NOMO-1 treated with dmso at 0.1 percent for 144 hours (cell line): ENCODE measurements at regions not wholly inside any gene's neighbourhood (a gene's known extent, or its start where the extent isn't known, plus 50 kb on each side); places are given as distances from the start of the nearest gene placed in this dataset.

Experiments
- DNase-seq: peaks from one replicate; lab custom pipeline; 2025; ENCODE audit not compliant: unreplicated experiment; lab: John Stamatoyannopoulos, UW

DNA sequence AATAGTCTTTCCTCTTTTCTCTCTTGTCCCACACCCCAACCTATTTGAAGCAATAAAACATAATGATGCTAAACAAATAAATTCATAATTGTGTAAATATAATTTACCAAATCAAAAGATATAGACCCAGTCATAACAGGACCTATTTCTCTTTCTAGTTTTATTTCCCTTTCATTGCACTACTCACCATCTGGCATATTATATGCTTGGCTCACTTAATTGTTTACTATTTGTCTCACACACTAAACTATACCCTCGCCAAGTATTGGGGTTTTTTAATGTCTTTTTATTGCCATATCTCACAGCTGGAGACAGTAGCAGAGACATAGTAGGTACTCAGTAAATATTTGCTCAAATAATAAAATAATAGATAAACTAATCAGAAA is 597.5 kb upstream of the PCDH15 start:
- no peak for DNase-seq

DNA sequence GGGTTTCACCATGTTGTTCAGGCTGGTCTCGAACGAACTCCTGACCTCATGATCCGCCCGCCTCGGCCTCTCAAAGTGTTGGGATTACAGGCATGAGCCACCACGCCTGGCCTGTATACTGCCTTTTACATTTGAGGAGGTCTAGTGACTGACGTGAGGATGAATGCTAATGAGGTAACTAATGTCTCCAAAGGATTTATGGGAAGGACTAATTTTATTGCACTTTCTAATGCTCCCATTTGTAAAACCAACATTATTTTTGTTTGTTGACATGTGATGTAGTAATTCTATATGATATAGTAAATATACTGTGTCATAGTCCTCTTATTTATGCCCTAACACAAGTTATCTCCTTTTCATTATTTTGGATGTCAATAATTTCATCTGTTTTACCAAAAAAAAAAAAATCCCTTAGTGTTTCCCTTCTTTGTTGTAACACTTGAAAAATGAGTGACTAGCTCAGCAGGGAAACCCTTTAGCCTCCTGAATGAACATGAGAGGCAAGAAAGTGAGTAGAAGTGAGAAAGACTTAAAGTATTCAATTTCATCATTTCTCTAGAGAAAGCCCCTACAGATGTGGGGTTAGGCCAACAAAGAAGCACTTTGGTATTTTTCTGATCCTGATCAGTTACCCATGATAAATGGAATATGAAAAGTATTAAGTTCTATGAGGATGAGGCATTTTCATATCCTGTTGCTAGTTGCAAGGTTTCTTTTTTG is 596.9 kb upstream of the PCDH15 start:
- no peak for DNase-seq

DNA sequence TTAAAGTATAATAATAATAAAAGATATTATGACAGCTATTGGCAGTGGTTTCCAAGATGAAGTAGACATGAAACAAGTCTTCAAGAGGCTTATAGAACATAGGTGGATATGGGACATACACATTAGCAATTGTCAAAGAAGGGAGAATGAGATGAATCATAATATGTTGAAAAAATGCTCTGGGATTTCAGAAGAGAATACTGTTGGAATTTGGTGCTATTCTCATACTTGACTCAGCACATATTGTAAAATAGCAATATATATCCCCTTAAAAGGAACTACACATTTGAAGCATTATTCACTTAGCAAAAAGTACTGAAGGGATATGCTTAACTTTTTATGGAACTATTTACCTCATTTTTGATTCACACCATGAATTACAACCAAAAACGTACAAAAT is 577.2 kb upstream of the PCDH15 start:
- DNase-seq: no peak

DNA sequence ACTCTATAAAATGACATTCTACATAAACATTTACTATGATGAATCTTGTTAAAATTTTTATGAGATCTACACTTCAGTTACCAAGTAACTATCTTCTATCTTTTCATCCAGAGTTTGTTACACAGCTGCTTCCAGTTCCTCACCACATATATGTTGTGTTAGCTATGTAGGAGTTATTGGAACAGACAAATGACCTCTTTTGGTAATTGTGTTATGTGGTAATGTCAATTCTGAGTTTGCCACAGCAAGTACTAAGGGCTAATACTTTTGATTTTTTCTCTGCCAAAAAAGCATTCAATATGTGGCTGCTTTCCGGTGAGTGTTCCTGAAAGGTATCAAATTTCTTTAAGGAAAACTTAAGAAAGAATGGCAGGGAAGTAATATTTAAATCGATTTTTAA is 573.9 kb upstream of the PCDH15 start:
- no peak for DNase-seq

DNA sequence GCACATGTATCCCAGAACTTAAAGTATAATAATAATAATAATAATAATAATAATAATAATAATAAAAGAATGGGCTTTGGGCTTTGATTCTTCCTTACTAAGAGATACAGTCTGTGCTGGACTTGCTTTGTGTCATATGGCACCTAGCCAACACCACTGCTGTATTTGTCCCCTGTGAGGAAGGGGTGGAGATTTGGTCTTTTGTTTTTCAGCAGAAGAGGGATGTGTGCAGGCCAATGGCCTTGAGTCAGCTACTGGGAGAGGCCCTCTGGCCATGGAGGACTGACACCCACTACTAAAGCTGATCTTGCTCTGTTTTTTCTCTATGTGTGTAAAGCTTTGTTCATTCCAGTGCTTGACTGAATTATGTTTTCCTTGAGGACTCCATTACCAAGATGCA is 573.0 kb upstream of the PCDH15 start:
- DNase-seq: no peak

DNA sequence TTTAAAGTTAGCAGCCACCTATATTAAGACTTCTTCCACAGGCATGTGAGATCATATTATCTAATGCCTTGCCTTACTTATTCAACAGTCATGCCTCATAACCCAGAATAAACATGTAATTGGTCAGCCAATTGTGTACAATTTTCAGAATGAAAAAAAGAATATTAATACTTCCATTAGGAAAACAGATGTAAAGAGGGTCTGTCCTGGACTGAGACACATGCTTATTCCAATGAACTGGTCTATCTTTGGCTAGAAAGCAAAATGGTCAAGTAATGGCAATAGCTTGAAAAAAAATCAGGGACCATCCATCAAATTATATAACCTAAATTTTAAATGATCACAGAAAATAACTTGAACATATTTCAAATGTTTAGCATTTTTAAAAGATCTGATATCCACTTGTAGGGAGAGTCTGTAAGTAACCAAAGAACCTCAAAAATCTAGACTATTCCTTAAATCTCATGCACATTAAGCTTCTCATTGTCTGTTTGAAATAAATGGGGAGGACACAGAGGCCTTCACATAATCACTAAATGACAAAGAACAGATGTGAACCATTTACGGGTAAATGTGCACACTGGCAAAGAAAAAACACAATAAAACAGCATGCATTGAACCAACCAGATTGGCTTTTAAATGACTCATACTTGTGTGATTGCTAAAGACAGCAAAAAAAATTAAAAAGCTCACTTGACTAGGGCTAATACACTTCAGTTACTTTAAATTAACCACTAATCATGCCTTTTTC is 568.8 kb upstream of the PCDH15 start:
- no peak for DNase-seq

DNA sequence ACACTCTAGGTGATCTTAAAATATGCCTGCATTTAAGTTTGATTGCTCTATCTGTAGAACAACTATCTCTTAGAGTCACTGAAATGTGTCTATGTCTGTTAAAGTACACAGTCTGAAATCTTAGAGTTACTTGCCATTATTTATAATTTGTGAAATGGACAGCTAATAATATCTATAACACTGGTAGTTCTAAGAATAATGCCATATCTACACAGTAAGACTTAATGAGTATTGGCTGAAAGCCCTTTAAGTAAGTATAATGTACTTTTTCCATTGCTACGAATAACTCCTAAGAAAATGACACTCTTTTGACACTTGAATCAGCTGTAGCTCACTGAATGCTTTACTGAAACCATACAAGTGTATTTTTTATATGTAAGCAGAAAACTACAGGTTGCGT is 567.4 kb upstream of the PCDH15 start:
- DNase-seq: no peak

DNA sequence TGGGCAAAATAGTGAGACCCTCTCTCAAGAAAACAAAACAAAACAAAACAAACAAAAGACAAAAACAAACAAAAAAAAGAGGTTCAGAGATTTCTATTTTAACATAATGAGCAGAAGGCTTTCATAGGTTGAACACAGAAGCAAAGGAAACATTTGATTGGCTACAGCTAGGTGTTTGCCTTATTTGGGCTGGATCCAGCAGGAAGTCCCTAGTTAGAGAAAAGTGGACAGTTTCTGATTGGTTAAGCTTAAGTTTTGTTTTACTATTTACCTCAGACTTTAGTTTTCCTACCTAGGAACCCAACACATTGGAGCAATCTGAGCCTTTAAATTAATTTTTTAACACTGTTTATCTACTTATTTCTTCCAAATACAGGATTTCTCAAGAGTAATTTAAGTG is 566.5 kb upstream of the PCDH15 start:
- no peak for DNase-seq

DNA sequence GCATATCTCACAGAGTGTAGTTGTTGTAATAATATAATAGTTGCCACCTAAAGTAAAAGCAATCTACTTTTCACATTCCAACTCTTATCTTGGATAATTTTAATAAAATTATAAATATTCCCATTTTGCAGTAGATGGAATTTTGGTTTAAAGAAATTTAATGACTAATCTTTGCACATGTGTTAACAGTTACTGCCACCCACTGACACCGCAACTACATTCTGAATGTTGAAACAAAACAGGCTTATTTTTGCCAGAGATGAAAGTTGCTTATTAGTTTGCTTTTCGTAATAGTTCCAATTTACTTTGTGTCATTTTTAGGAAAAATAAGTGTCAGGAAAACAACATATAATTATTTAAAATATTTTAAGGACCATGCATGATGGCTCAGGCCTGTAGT is 557.5 kb upstream of the PCDH15 start:
- no peak for DNase-seq

DNA sequence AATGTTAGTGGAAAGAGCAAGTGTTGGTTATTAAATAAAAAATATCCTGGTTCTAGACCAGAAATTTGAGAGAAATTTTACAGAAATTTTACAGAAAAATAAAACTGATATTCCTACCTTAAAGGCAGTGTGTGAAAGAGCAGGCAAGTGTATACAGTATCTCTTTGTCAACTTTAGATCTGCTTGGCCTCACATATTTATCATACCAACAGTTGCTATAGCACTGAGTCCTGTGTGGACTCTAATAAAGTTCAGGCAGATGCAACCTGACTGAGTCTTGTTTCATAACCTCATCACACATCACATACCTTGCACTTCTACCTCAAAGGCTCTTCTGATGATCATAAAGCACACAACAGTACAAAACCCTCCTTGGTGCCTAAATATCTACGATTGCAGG is 552.4 kb upstream of the PCDH15 start:
- no peak for DNase-seq

DNA sequence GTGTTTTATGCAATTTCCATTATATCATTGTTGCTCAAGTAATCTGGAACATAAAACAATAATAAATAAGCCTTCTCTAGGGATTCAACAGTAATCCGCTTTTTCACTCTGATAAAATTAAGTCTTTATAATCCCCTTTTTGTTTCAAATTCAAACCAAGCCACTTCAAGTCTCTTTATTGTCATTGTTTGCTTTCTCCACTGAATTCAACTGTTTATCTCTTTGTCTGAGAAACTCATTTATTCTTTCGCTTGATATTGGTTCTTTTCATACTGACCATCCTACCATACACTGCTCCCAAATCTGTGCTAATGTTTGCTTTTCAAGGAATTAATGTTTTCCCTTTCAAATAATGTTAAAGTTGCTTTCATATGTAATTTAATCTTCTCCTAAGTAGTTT is 550.4 kb upstream of the PCDH15 start:
- DNase-seq: no peak

DNA sequence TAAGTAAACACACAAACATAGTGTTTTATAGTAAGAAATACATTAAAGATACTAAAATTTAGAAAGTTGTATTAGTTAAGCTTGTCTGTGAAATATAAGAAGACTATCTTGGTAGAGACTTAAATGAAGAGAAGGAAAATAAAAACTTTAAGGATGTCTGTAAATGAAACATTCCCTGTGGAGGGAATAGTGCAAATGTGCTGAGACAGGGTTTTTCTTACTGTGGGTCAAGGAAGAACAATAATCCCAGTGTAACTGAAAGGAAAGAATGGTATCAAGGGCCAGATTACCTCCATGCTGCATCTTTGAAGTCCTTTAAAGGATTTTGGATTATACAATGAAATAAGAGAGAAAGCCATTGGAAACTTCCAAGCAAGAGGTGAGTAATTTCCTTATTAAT is 547.5 kb upstream of the PCDH15 start:
- DNase-seq: no peak

DNA sequence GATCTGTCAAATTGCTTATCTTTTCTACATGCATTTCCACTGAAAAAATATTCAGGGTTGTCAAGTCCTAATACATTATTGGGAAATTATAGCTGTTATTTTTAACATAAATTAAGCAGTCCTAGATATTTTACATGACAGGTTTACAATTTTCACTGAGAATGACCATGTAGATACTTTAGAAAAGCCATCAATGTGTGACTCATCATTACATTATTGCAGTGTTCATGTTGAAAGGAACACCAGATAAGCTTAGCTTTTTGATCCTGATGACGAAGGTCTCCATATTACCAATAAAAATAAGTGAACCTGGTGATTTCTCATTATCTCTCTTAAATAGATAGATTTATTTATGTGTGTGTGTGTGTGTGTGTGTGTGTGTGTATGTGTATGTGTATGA is 529.5 kb upstream of the PCDH15 start:
- no peak for DNase-seq

DNA sequence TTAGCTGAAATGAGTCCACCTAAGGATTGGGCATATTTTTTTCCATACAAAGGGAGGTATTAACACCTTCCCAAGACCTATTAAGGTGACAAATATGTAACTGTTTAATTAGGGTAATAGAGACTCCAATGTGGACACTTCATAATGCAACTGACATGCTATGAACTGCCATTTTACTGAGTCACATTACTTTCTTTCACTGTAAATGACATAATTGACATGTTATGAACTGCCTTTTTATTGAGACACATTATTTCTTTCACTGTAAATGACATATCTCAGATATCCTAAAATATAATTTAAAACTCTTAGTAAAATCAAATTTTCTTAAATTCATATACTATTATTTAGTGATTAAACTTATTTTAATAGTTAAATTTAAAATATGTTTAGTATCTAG is 528.8 kb upstream of the PCDH15 start:
- DNase-seq: no peak

DNA sequence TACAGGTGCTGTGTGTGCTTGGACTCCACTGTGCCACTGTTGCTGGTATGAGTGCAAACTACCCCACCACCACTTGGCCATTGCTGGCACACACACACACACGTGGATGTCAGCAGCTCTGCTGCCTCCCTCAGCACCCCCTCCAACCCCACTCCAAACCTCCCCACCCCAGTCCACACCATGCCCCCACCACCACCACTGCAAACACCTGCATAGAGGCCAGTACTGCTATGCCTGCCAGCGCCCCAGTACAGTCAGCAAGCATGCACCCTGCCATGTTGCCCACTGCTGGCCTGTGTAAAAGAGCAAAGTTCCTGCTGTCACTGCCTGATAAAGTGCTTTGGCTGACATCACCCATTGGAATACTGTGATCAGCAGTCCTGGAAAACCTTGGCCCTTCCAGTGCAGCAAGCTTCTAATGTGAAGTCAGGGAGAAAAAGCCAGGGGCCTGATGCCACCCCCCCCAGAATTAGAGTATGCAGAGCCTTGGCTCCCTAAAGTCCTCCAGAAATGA is 519.2 kb upstream of the PCDH15 start:
- DNase-seq: no peak

DNA sequence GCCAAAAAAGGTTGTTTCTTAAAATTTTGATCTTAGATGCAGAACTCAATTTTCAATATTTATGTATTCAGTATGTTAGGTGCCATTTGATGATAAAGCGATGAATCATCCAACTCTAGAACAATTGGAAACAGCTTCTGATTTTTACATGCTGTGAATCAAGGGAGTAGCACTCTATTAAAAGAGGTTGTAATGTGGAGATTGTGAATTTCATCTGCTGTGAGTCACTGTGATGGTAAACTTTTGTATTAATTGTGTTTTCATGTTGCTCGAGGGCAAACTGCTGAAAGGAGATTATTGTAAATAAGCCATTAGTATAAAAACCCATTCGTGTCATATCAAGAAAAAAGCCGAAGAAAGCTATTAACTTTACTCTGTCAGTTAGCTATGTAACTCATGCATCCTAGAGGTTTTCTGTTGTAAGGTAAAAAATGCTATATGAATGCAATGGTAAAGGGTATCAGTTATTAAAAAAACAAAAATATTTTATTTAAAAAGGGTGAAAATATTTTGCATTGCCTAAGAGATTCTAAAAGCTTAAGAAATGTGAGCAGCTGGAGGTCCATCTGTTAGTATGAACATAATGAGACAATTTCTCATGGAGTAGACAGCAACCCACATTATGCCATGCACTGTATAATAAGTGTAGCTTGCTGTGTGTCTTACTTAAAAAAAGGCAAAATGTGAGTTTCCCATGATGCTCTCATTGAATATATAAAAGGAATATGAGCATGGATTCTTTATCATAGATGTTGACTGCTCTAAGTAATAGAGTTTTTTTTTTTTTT is 511.0 kb upstream of the PCDH15 start:
- DNase-seq: no peak

DNA sequence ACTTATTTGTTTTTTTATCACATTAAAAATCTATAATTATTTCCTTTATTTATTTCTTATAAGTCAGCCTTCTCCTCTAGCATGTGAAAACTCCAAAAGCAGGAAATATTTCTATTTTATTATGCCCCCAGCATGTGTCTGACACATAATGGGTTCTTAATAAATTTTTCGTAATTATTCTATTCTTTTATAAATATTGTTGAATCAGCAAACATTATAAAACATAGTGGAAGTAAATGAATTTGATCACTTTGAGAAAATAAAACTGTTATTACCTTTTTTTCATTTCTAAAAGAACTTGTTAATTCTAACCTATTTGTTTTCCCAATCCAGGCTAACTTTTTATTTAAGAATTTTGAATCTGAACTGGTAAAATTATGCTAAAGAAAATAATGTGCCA is 509.1 kb upstream of the PCDH15 start:
- DNase-seq: no peak

DNA sequence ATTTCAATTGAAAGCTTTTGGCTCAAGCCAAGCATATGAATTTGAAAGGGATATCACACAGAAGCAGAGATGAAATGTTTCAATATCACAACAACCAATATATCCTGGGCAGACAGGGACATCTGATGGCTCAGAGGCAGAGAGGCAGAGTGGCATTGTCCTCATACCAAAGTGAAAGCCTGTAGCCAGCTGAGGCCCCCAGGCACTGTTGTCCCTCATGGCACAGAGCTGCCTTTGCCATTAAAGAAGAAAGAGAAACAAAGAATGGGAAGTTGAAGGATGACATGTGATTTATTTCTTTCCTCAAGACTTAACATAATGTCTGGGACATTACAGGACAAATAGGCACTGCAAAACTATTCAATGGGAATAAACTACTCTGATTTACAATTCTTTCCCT is 504.3 kb upstream of the PCDH15 start:
- no peak for DNase-seq

DNA sequence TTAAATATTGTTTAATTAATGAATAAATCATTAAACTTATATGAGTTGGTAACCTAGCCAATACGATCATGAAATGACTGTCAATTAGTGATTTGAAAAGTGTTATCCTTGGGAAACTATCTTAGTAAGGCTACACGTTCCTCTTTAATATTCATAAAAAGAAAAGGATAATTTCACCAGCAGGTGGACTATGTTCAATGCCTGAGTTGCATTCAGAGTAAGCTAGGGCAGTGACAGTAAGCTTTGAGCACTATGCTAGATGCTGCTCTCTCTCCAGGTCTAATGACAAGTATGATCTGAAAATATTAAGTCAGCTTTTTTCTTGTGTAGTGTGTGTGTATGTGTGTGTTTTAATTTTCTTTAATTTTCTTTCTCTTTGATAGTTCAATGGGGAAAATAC is 486.3 kb upstream of the PCDH15 start:
- DNase-seq: no peak

DNA sequence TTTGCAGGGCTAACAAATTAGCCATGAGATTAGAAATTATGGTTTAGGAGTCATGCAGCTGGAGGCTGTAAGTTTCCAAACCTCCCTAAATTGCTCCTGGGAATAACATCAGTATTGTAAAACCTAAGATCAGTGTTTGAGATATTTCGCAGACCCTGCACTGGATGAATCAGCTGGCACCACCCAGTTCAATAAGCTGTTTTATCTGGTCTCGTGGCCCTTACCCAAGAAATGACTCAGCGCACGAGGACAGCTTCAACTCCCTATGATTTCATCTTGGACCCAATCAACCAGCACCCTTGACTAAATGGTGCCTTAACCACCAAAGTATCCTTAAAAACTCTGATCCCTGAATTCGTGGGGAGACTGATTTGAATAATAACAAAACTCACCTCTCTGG is 482.0 kb upstream of the PCDH15 start:
- no peak for DNase-seq

DNA sequence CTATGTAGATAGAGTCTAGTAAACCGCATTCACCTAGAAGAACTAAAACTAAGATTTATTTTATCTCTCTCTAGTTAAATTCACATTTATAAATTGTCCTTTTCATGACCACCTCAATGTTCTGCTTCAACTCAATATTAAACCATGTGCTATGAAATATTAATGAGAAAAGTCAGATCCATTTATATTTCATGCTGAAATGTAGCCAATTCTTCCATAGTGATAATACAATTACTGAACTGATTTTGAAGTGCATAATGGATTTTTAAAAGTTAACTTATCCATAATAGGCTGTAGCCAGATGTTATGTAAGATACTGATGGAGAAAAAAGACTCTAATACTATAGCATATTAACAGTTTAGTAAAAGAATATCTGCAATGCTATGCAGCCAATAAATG is 479.7 kb upstream of the PCDH15 start:
- DNase-seq: no peak

DNA sequence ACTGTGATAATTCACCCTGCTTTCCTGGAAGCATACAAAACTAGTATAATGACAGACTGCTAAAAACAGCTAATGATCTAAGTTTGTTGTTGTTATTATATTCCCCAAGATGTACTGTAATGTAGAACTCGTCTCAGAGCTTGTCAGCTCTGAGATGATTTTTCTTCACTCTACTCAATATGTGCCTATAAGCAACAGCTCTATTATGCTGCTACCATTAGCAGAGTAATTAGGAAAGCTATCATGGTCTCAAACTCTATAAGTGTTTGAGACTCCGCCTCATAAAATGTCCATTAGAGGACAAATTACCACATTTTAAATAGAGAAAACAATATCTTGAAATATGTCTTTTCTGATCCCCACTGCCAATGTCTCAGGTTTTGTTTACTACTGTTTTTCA is 476.5 kb upstream of the PCDH15 start:
- no peak for DNase-seq
